Cardiac fibroblast (primary cell): ENCODE measurements at regions not wholly inside any gene's neighbourhood (a gene's known extent, or its start where the extent isn't known, plus 50 kb on each side); places are given as distances from the start of the nearest gene placed in this dataset.

ENCODE experiments used
- DNase-seq, 2 donors: peaks; one replicate each; pipeline versions ENCODE4 v3.0.0 to v3.0.0-alpha.2; 2010; ENCODE audit warnings: low read depth in 2 of 2
- H3K4me3 ChIP-seq, 2 donors: replicated peaks in 1 of 2; 1 replicate in 1 of 2; 2 replicates in 1 of 2; pipeline ENCODE4 v1.5.1; 2011; ENCODE audit warnings: low read depth in 2 of 2, low read length in 2 of 2, mild to moderate bottlenecking in 2 of 2, moderate library complexity in 1 of 2
- TF ChIP-seq, protein P1 (sequence below): IDR thresholded peaks from one replicate; pipeline ENCODE4 v1.5.1; 2011; ENCODE audit warnings: low read depth, mild to moderate bottlenecking, low read length, inconsistent platforms

GRCh38 chr20:16170406-16170971, 402.8 kb downstream of the KIF16B start:
- no peak for DNase-seq
- TF ChIP-seq, protein P1, sequence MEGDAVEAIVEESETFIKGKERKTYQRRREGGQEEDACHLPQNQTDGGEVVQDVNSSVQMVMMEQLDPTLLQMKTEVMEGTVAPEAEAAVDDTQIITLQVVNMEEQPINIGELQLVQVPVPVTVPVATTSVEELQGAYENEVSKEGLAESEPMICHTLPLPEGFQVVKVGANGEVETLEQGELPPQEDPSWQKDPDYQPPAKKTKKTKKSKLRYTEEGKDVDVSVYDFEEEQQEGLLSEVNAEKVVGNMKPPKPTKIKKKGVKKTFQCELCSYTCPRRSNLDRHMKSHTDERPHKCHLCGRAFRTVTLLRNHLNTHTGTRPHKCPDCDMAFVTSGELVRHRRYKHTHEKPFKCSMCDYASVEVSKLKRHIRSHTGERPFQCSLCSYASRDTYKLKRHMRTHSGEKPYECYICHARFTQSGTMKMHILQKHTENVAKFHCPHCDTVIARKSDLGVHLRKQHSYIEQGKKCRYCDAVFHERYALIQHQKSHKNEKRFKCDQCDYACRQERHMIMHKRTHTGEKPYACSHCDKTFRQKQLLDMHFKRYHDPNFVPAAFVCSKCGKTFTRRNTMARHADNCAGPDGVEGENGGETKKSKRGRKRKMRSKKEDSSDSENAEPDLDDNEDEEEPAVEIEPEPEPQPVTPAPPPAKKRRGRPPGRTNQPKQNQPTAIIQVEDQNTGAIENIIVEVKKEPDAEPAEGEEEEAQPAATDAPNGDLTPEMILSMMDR: no peak
- H3K4me3 ChIP-seq: no peak overlapping the region

GRCh38 chr20:16167423-16168130, 405.7 kb downstream of the KIF16B start:
- TF ChIP-seq, protein P1: no peak
- no peak overlapping the region for H3K4me3 ChIP-seq
- DNase-seq: no peak

GRCh38 chr20:16166737-16167136, 406.5 kb downstream of the KIF16B start:
- no peak overlapping the region for H3K4me3 ChIP-seq
- TF ChIP-seq, protein P1: no peak
- DNase-seq: no peak

DNA sequence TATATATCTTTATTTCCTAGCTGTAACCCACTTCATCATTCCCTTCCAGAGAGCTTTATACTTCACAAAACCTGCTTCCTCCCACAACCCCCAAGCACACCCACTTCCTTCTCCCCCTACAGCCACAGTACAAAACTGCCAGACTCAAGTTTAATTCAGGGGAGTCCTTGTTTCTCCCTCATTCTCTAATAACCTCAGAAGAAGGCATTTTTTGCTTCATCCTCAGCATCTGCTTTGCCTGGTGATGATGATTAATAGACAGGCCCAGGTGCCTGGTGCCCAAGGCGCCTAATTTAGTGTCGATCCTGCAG, 414.3 kb downstream of the KIF16B start:
- TF ChIP-seq, protein P1: no peak
- DNase-seq: no peak
- no peak overlapping the region for H3K4me3 ChIP-seq

DNA sequence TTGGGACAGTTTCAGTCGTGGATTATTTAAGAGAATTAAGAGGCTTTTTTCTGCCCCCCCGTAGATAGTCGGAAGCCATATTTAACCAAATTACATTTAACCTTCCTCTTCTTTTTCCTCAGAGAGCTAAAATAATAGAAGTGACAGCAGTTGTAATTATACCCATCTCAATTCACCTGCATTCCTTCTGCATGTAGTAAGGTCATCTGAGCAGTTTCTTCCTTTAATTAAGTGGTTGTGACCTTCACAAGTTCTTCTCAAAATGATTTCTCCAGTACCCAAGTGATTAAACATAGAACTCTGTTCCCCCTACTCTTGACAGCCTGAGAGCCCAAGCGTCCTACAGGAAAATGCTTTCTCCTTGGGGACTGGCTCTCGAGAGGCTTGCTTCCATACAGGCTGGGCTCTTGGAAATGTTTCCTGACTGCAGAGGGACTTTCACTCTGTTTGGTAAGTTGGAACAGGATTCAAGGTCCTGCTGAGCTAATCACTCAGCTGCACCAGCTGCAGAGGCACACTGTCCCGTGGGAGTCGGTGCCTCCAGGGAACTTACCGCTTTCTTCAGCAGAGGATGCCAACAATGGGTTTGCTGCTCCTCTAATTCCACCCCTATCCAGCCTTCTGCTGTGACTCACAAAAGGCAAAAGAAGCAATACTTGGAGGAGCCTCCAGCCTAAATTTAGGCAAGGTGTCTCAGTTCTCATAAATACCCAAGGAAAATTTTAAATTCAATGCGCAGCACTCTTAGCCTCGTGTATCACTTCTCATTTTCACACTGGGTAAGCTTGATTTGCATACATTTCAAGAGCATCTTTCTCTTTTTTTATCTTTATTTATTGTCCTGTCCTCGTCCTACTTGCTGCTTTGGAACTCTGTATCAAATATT, 414.9 kb downstream of the KIF16B start:
- TF ChIP-seq, protein P1: no peak
- no peak overlapping the region for H3K4me3 ChIP-seq

DNA sequence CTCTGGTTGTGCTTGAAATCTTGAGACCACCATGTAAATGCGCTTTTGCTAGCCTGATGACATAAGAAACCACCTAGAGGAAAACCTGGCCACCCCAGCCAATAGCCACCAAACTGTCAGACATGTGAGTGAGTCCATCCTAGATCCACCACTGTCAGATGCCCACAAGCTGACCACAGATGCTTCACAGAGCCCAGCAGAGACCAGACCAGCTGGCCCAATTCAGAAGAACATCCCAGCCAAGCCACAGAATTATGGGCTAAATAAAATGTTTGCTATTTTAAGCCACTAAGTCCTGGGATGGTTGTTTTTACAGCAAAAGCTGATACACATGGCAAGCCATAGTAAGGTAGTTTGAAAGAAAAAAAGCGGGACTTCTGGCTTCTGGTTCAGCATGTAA, 425.3 kb downstream of the KIF16B start:
- TF ChIP-seq, protein P1: no peak
- H3K4me3 ChIP-seq: no peak overlapping the region

More for the DNA sequence above, 414.9 kb downstream of the KIF16B start:
- DNase-seq: no peak

More for the DNA sequence above, 425.3 kb downstream of the KIF16B start:
- DNase-seq: no peak
